Omental fat pad (tissue), 3 donors: ENCODE measurements at regions not wholly inside any gene's neighbourhood (a gene's known extent, or its start where the extent isn't known, plus 50 kb on each side); places are given as distances from the start of the nearest gene placed in this dataset.

Experiments
- ATAC-seq: fragments of 150-250 bp; one replicate; pipeline ENCODE4 v1.9.1; 2016; ENCODE audit warnings: mild to moderate bottlenecking, moderate library complexity; ENCODE audit not compliant: low FRiP score
- DNase-seq: peaks from one replicate; pipeline ENCODE4 v3.0.0-alpha.2; 2019; ENCODE audit warnings: low spot score
- CTCF ChIP-seq, 3 donors: fragments of 450-650 bp; IDR thresholded peaks; one replicate each; pipeline ENCODE4 v1.5.1; 2016 to 2017; ENCODE audit warnings: antibody characterized with exemption in 3 of 3, mild to moderate bottlenecking in 3 of 3, moderate library complexity in 2 of 3

DNA sequence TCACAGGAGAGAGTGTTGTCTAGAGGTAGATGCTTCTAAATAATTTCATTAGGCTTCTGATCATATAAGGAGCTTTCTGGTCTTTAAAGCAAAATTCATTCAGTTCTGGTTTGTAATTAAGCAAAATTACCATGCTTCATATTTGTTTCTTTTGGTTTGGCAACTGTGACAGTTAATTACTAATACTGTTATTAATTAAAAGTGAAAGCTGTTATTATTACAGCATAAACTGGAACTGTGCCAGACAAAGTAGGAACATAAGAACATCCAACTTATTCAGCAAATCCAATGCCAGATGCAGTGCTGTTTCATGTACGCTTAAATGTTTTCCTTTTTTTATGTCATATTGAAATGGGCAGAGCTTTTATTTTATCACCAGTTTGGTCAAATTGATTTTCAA lies 70.4 kb upstream of the DAB2 start:
- DNase-seq (no peak), ATAC-seq (peak; percentile 2)
- no peak for TF ChIP-seq CTCF (IDR thresholded peaks at IDR 0.05)

- TF ChIP-seq CTCF (IDR thresholded peaks at IDR 0.05) = no peak
- DNase-seq (no peak), ATAC-seq (peak; percentile 5)
Observed at GRCh38 chr5:39494534-39494933, 69.8 kb upstream of the DAB2 start.

DNA sequence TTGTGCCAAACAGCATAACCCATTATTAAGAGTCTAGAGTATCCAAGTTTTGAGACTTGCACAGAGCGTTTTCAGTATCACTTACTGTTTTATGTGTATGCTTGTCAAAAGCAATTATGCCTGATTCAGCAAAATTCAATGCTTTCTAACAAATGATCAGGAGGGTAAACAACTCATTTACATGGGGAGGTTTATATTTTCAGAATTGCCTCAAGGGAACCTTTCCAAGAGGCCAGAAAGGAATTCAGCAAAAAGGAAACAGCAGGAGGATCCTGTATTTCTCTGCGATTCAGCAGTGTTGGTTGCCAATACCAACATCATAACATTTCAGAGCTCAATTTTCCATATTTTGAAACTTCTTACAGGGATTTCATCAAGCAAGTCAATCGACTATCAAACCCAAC lies 69.3 kb upstream of the DAB2 start:
- no peak for TF ChIP-seq CTCF (IDR thresholded peaks at IDR 0.05)
- ATAC-seq (peak; percentile 39), DNase-seq (no peak)

GRCh38 chr5:39491210-39491609 lies 66.4 kb upstream of the DAB2 start:
- DNase-seq (no peak), ATAC-seq (no peak)
- TF ChIP-seq CTCF (IDR thresholded peaks at IDR 0.05) = no peak

DNA sequence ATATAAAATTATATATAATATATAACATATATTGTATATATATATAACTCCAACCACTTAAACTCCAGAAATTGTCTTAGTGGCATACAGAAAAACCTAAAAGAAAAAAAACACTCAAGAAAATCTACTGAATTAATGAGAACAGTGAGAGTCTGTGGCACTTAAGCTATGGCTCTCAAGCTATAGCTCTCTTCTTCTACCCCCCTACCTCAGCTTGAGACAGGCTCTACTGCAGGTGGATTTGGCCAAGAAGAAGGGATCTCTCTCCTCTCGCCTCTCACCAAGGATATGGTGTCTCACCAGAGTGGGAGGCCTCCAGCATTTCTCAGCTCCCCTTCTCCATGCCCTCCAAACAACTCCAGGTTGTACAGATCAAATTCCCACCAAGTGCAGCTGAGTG lies 64.5 kb upstream of the DAB2 start:
- TF ChIP-seq CTCF (IDR thresholded peaks at IDR 0.05) = no peak
- DNase-seq = no peak
- ATAC-seq = no peak

DNA sequence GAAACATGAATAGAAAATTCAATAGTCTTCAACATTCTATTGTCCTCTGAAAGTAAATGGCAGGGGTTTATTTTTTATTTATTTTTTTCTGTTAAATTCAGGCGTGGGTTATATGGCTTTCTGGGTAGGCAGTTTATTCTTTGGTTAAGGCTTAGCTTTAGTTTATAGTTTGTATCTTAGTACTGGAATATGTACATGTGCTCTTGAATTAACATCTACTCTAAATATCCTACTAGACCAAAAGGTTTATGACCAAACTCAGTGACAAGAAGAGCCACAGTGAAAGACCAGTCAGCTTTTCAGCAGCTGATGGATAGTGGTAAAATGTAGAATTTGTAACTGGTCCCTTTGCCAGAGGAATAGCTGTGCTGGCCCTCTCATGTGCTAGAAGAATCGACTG lies 62.0 kb upstream of the DAB2 start:
- ATAC-seq = no peak
- TF ChIP-seq CTCF (IDR thresholded peaks at IDR 0.05) = no peak

DNA sequence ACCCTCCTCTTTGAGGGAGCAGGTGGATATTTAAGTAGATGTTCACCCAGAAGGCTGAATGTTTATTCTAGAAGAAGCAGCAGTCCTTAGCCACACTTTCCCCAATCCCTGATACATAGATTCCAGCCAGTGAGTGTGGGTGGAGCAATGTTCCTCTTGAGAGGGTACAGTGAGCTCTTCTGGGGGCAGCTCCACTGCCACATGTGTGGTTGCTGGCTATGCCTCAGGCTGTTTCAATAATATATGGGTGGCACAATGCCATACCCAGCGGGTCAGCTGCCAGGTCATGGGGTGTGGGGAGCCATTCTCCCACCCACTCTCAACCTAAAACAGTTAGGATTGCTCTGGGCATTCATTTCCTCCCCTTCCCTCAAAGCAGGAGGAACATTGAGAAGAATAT lies 61.6 kb upstream of the DAB2 start:
- no peak for DNase-seq
- TF ChIP-seq CTCF (IDR thresholded peaks at IDR 0.05) = no peak
- ATAC-seq = no peak

More for the DNA sequence above, 62.0 kb upstream of the DAB2 start:
- DNase-seq = no peak
